NCI-H2227 treated with DMSO at 0.1 percent for 48 hours (cell line): ENCODE measurements at regions not wholly inside any gene's neighbourhood (a gene's known extent, or its start where the extent isn't known, plus 50 kb on each side); places are given as distances from the start of the nearest gene placed in this dataset.
"Not testable (repeated sequence)": the region's sequence is repeated elsewhere in the genome, so short reads cannot be mapped to it uniquely, and the experiment has no call there.

Experiments
- DNase-seq: peaks from one replicate; lab custom pipeline; 2025; lab: John Stamatoyannopoulos, UW

GRCh38 chr2:57597940-57598339 lies 448.7 kb upstream of the VRK2 start:
- no peak for DNase-seq

DNA sequence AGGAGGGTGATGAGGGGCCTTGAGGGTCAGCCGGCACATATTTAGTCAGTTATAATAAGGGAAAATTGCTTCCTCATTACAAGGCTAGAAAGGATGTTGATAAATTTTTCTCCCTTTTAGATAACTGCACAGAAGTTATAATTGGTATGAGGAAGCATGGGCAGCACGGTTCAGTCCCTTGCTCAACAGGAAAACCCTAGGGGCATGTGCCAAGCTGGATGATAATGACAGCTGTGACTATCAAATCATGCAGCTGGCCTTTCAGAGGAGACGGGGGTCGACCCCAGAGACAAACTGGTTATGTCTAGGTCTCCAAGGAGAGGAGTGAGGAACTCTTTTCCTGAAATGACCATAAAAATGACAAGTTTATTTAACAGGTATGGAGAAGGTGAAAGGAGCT lies 448.1 kb upstream of the VRK2 start:
- no peak for DNase-seq

- no peak for DNase-seq
These were observed 443.9 kb upstream of the VRK2 start for GRCh38 chr2:57602733-57603132.

- no peak for DNase-seq
These were observed 431.6 kb upstream of the VRK2 start for GRCh38 chr2:57614988-57615387.

GRCh38 chr2:57615855-57616556 lies 430.6 kb upstream of the VRK2 start:
- DNase-seq = no peak

DNA sequence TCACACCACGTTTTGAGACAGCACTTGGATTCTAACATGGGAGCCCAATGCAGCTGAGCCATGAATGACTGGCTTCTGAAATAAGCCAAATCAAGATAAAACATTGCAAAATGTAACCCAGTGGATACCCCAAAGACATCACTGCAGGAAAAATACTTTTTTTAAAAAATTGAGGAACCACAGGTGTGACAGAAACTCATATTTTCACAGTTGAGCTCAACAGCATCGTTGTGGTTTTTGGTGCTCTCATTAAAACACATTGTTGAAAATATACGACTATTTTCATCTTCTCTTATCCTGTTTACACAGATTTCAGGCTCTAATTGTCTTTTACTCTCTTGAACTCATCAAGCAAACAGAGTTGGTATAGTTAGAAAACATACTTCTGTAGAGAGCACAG lies 429.3 kb upstream of the VRK2 start:
- DNase-seq = no peak

- no peak for DNase-seq
These were observed 425.4 kb upstream of the VRK2 start for GRCh38 chr2:57621122-57621663.

DNA sequence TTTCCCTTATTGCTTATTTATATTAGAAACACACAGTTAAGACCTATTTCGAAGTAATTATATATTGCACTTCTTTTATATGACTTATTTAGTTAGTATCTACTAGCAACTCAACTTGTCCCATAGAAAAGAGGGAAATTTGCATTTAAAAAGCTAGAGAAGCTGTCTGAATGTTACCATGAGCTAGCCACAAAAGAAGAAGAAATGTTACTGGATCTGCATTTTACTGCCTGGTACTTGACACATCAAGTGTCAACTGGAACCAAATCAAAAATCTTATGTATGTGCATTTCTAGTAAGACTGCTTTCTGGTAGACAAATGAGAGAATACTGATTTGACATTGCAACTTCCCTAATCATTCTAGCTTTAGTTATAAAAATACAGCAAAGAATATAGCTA lies 424.6 kb upstream of the VRK2 start:
- no peak for DNase-seq

- no peak for DNase-seq
These were observed 390.4 kb upstream of the VRK2 start for GRCh38 chr2:57656198-57656597.

- no peak for DNase-seq
These were observed 377.0 kb upstream of the VRK2 start for GRCh38 chr2:57669570-57669969.

DNA sequence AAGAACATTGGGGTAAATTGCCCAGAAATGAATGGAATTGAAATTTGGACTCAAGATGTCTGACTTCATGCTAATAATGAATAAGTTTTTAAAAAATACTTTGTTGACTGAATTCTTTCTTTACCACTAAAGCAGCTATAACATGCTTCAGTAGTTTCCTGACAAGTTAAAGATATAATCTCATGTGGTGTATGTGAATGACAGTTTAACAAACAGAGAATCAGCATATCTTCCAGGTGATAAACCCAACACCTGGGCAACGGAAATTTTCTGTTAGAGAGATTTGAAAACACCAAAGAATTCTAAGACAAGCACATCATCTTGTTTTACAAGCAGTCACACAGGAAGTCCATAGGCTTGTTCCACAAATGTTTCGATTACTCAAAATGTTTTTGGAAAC lies 372.6 kb upstream of the VRK2 start:
- DNase-seq = no peak

DNA sequence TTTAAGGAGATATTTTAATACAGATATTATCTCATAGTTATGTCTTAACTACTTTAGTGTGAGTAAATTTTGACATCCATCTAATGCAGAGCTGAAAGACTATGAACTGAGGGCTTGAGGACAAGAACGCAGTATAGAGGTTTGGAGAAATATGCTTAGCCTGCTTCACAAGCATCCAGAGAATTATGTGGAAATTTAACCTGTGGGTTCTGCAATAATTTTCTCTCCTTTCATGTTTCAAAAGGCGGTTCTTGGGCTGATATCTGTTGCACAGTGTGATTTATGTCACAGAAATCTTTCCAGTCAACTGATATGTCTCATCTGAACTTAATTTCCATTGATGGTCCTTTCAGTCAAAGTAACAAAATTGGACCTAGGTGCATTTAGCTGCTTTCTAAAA lies 371.9 kb upstream of the VRK2 start:
- DNase-seq = no peak

DNA sequence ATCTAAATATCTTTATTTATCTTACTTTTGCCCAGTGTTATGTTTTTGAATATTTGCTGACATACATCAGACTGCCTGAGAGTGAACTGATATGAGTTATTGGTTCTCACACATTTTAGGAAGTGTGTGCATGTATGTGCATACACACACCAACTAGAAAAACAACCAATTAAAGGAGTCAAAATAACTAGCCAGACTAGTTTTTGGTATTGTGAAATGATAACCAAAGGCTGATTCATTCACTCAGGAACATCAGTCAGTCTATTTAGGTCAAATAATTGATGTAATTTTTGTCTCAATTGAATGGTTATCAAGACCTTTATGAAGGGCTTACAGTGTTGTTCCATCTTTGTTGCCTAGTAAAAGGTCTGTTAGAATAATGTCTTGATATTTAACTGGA lies 369.3 kb upstream of the VRK2 start:
- no peak for DNase-seq

- DNase-seq = no peak
These were observed 365.0 kb upstream of the VRK2 start for GRCh38 chr2:57681650-57682049.

GRCh38 chr2:57685032-57685431 lies 361.6 kb upstream of the VRK2 start:
- DNase-seq = no peak

DNA sequence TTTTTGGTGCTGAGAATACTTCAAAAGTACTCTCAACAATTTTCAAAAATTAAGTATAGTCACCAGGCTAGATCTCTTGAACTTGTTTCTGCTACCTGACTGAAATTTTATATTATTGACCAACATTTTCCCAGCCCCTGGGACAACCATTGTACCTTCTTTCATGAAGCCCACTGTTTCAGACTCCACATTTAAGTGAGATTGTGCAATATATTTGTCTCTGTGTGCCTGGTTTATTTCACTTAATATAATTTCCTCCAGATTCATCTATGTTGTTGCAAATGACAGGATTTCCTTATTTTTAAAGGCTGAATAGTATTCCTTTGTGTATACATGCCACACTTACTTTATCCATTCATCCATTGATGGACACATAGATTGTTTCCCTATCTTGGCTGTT lies 354.2 kb upstream of the VRK2 start:
- no peak for DNase-seq

DNA sequence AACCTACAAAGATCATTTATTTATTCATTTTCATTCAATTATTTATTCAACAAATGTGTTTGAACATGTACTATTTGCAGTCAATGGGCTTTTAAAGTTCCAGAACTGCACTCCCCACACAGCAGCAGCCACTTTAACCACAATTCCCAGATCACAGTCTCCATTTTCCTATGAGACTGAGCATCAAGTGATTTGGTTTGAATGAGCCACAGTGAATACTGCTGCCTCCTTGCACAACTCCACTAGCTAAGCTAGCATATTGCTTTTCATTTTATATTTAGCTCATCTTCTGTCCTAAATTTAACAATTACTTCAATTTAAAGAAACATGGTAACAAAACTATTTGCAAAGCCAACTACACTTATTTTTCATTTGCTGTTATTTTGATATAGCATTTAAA lies 353.4 kb upstream of the VRK2 start:
- DNase-seq = no peak

GRCh38 chr2:57693965-57694364 lies 352.6 kb upstream of the VRK2 start:
- DNase-seq = no peak

- DNase-seq = no peak
These were observed 350.6 kb upstream of the VRK2 start for GRCh38 chr2:57696016-57696415.

DNA sequence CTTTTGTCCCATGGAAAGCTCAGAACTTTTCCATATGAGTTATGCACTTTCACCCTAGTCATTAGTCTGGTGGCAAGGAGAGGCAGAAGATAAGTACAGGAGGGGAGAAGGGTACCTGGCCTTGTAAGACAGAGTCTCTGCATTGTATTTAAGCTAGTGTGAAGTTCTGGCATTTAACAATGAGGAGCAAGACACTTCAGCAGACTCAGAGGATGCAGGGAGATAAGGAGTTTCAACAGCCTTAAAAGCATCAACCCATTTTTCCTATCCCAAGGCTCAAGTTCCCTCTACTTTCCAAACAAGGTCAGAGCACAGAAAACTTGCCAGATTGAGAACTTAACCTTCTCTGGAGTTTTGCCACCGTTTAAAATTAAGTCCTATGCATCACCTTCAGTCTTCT lies 348.2 kb upstream of the VRK2 start:
- no peak for DNase-seq

- no peak for DNase-seq
These were observed 347.6 kb upstream of the VRK2 start for GRCh38 chr2:57698935-57699449.

DNA sequence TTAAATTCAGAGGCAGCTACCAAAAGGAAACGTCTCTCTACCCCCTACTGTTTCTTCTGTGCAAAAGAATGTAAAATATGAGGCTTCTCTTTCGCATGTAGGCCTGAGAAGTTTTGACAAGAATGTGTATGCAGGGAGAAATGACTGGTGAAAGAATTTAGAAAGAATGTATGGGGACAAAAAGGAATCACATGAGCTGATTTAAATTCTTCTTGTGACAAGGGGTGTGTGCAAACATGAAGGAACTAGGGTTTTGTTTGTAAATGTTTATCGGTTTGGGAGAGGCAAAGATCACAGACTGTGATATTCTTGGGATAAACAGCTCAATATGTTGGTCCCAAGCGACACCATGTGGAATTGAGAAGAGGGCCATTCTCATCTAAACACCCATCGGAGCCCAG lies 345.2 kb upstream of the VRK2 start:
- DNase-seq = no peak

- DNase-seq = no peak
These were observed 343.2 kb upstream of the VRK2 start for GRCh38 chr2:57703407-57703806.

DNA sequence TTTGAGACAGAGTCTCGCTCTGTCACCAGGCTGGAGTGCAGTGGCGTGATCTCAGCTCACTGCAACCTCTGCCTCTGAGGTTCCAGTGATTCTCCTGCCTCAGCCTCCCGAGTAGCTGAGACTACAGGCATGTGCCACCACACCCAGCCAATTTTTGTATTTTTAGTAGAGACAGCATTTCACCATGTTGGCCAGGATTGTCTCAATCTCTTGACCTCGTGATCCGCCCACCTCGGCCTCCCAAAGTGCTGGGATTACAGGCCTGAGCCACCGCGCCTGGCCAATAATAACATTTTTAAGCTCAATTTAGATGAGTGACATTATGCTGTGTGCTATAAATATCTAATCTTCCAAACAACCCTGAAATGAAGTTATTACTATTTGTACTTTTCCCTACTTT lies 338.8 kb upstream of the VRK2 start:
- DNase-seq = not testable (repeated sequence)
